Smooth muscle cell (in vitro differentiated cells): ENCODE measurements at regions not wholly inside any gene's neighbourhood (a gene's known extent, or its start where the extent isn't known, plus 50 kb on each side); places are given as distances from the start of the nearest gene placed in this dataset.

Experiments
- DNase-seq: peaks from one replicate; lab custom pipeline; 2025; ENCODE audit not compliant: unreplicated experiment; lab: John Stamatoyannopoulos, UW
- H2AFZ ChIP-seq: fragments of 200-600 bp; sonication (generic); 2 replicates; pipeline ENCODE4 v1.6.0; 2016; ENCODE audit warnings: antibody characterized with exemption, low read depth, mild to moderate bottlenecking
- H3F3A ChIP-seq: fragments of 200-600 bp; sonication (generic); 2 replicates; pipeline ENCODE4 v1.6.0; 2017; ENCODE audit warnings: antibody characterized with exemption, low read depth
- H3K27ac ChIP-seq: fragments of 200-600 bp; sonication (generic); 2 replicates; pipeline ENCODE4 v1.5.1; 2016; ENCODE audit warnings: low read depth, mild to moderate bottlenecking
- H3K27me3 ChIP-seq: fragments of 200-600 bp; sonication (generic); 2 replicates; pipeline ENCODE4 v1.6.1; 2016; ENCODE audit warnings: low read depth, mild to moderate bottlenecking
- H3K36me3 ChIP-seq: fragments of 200-600 bp; sonication (generic); 2 replicates; pipeline ENCODE4 v1.5.1; 2016; ENCODE audit warnings: low read depth
- H3K4me1 ChIP-seq: fragments of 200-600 bp; sonication (generic); 2 replicates; pipeline ENCODE4 v1.5.1; 2016; ENCODE audit warnings: low read depth
- H3K4me2 ChIP-seq: fragments of 200-600 bp; sonication (generic); 2 replicates; pipeline ENCODE4 v1.6.0; 2016; ENCODE audit warnings: mild to moderate bottlenecking
- H3K4me3 ChIP-seq: fragments of 200-600 bp; sonication (generic); 2 replicates; pipeline ENCODE4 v1.5.1; 2016; ENCODE audit warnings: mild to moderate bottlenecking
- H3K79me2 ChIP-seq: fragments of 200-600 bp; sonication (generic); 2 replicates; pipeline ENCODE4 v1.6.0; 2016; ENCODE audit warnings: low read depth, mild to moderate bottlenecking
- H3K9ac ChIP-seq: fragments of 200-600 bp; sonication (generic); 2 replicates; pipeline ENCODE4 v1.6.0; 2016; ENCODE audit warnings: low read depth
- H3K9me3 ChIP-seq: fragments of 200-600 bp; sonication (generic); replicated peaks from 2 replicates; pipeline ENCODE4 v1.5.1; 2016; ENCODE audit warnings: low read depth
- H4K20me1 ChIP-seq: fragments of 200-600 bp; sonication (generic); 2 replicates; pipeline ENCODE4 v1.6.0; 2016; ENCODE audit warnings: low read depth
- CTCF ChIP-seq: fragments of 200-600 bp; sonication (generic); IDR thresholded peaks from 2 replicates; pipeline ENCODE4 v1.5.1; 2017; ENCODE audit warnings: borderline replicate concordance, mild to moderate bottlenecking, antibody characterized with exemption; ENCODE audit not compliant: insufficient read depth, poor library complexity, severe bottlenecking
- WGBS: methylation state at CpG from one replicate; pipeline ENCODE4 v1.1.7; 2016; ENCODE audit warnings: low lambda C conversion rate; 5-methylcytosine and 5-hydroxymethylcytosine counted together

DNA sequence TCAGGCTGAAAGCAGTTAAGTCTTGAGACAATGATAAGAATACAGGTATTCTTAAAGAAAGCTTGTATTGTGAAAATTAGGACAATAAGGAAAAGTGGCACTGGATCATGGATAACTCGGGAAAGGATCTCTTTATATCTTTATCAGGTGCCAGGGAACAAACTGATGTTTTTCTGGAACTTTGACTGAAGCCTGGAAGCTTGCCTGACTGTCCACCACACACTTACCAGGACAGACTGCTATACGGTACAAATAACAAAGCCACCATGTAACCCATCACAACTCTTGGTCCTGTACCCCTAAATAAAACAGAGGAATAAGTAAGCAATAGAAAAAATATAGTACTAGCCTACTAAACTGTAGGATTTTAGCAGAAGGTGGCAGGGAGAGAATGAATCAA lies 623.0 kb downstream of the OTOL1 start:
- no peaks in the 10 kb centered on the region for H3K9me3 ChIP-seq
- H3K4me2 ChIP-seq, result no peak overlapping the region
- no peak overlapping the region for H2AFZ ChIP-seq
- H3K4me3 ChIP-seq, result no peak overlapping the region
- no peaks in the 10 kb centered on the region for H3F3A ChIP-seq
- no peaks in the 10 kb centered on the region for H4K20me1 ChIP-seq
- peaks cover 8% of the 10 kb centered on the region for H3K4me1 ChIP-seq
- no peaks in the 10 kb centered on the region for H3K79me2 ChIP-seq
- H3K36me3 ChIP-seq, result no peaks in the 10 kb centered on the region
- TF ChIP-seq CTCF, result no peak
- H3K27me3 ChIP-seq, result no peaks in the 10 kb centered on the region
- no peak overlapping the region for H3K9ac ChIP-seq
- H3K27ac ChIP-seq, result no peak overlapping the region
- no peak for DNase-seq
- WGBS, result 78% methylated on average over 2 of the region's 2 CpGs

DNA sequence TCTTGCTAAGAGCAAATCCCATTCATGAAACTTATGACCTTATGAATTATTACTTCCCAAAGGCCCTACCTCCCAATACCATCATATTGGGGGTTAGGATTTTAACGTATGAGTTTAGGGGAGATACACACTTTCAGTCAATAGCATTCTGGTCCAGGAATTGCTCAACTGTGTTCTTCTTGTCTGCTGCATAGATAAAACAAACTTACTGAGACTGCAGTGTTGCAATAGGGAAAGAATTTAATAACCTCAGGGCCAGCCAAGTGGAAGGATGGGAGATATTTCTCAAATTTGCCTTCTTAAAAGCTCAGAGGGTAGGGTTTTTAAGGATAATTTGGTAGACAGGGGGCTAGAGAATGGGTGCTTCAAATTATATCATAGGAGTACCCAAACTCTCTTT lies 625.8 kb downstream of the OTOL1 start:
- WGBS, result 79% methylated on average over 1 of the region's 1 CpG
- no peak overlapping the region for H3K9ac ChIP-seq
- H3K9me3 ChIP-seq, result no peaks in the 10 kb centered on the region
- H3K36me3 ChIP-seq, result no peaks in the 10 kb centered on the region
- H2AFZ ChIP-seq, result no peak overlapping the region
- no peaks in the 10 kb centered on the region for H3F3A ChIP-seq
- peaks cover 7% of the 10 kb centered on the region for H3K4me1 ChIP-seq
- H3K4me3 ChIP-seq, result no peak overlapping the region
- no peaks in the 10 kb centered on the region for H3K27me3 ChIP-seq
- no peak for TF ChIP-seq CTCF
- DNase-seq, result no peak
- H3K79me2 ChIP-seq, result no peaks in the 10 kb centered on the region
- H4K20me1 ChIP-seq, result no peaks in the 10 kb centered on the region
- no peak overlapping the region for H3K27ac ChIP-seq
- no peak overlapping the region for H3K4me2 ChIP-seq

DNA sequence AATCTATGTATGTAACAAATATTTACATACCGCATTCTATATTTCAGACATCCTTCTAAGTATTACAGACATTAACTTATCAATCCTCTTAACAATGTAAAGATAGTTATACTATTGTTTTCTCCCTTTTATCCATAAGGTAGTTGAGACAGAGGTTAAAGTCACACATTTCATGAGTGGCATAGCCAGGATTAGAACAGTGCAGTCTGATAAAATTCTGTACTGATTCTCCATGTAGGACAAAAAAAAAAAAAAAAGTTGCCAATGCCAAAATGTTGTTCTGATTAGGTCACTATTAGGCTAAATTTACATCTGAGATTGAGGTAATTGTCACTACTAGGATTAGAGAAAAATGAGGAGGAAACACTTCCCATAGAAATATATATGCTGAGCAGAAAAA lies 629.2 kb downstream of the OTOL1 start:
- Histone ChIP-seq H3K4me3 (no peak overlapping the region), H3K79me2 (no peaks in the 10 kb centered on the region), H3K27ac (no peak overlapping the region), H3K9me3 (no peaks in the 10 kb centered on the region), H3K4me2 (no peak overlapping the region), H3K36me3 (no peaks in the 10 kb centered on the region), H3K9ac (no peak overlapping the region), H3K27me3 (no peaks in the 10 kb centered on the region), H3F3A (no peaks in the 10 kb centered on the region), H4K20me1 (no peaks in the 10 kb centered on the region), H2AFZ (no peak overlapping the region), H3K4me1 (no peaks in the 10 kb centered on the region)
- WGBS, result 100% methylated on average over 1 of the region's 1 CpG
- TF ChIP-seq CTCF, result no peak
- DNase-seq, result no peak

GRCh38 chr3:162130582-162130981 lies 634.0 kb downstream of the OTOL1 start:
- no peaks in the 10 kb centered on the region for H3K36me3 ChIP-seq
- H3F3A ChIP-seq, result no peaks in the 10 kb centered on the region
- H3K79me2 ChIP-seq, result no peaks in the 10 kb centered on the region
- no peak for DNase-seq
- no peaks in the 10 kb centered on the region for H3K4me1 ChIP-seq
- no peak overlapping the region for H3K9ac ChIP-seq
- no peak overlapping the region for H2AFZ ChIP-seq
- no peaks in the 10 kb centered on the region for H3K27me3 ChIP-seq
- H3K4me2 ChIP-seq, result no peak overlapping the region
- no peak overlapping the region for H3K4me3 ChIP-seq
- no peak for TF ChIP-seq CTCF
- 96% methylated on average over 3 of the region's 3 CpGs for WGBS
- H3K9me3 ChIP-seq, result no peaks in the 10 kb centered on the region
- H3K27ac ChIP-seq, result no peak overlapping the region
- H4K20me1 ChIP-seq, result no peaks in the 10 kb centered on the region
